Caco-2 (cell line): ENCODE measurements at regions not wholly inside any gene's neighbourhood (a gene's known extent, or its start where the extent isn't known, plus 50 kb on each side); places are given as distances from the start of the nearest gene placed in this dataset.

Experiments used
- BruUV-seq: library from RNA; stranded (reverse); fragments of 400-500 nt; replicated peaks from 2 replicates; lab custom pipeline; 2021; lab: Mats Ljungman, UMichigan
- CTCF ChIA-PET: fragments of 300-600 bp; sonication (Branson Sonifier 250); formaldehyde crosslinking; loops from one replicate; lab custom pipeline; 2022; ENCODE audit warnings: antibody characterized with exemption; lab: Charles Lee
- POLR2A ChIA-PET: fragments of 300-600 bp; sonication (Branson Sonifier 250); formaldehyde crosslinking; loops from one replicate; lab custom pipeline; 2022; ENCODE audit warnings: antibody characterized with exemption; lab: Charles Lee
- DNase-seq, 2 experiments: peaks; one replicate each; pipeline versions ENCODE4 v3.0.0 to v3.0.0-alpha.2; 2020 to 2022
- H3K27me3 ChIP-seq: replicated peaks from 2 replicates; pipeline ENCODE4 v1.6.0; 2011; ENCODE audit warnings: low read length; ENCODE audit not compliant: control insufficient read depth, insufficient read depth
- H3K36me3 ChIP-seq: 2 replicates; pipeline ENCODE4 v1.5.1; 2011; ENCODE audit warnings: low read length; ENCODE audit not compliant: control insufficient read depth, insufficient read depth
- H3K4me1 ChIP-seq: fragments of 250-450 bp; sonication (Bioruptor Pico); 2 replicates; pipeline ENCODE4 v1.5.1; 2020; ENCODE audit warnings: mild to moderate bottlenecking
- H3K4me3 ChIP-seq: 2 replicates; pipeline ENCODE4 v1.5.1; 2011; ENCODE audit warnings: low read depth, mild to moderate bottlenecking, control low read depth, low read length
- H3K9me3 ChIP-seq: fragments of 250-450 bp; sonication (Bioruptor Pico); 2 replicates; pipeline ENCODE4 v1.5.1; 2020; ENCODE audit warnings: mild to moderate bottlenecking, moderate library complexity
- H3K27ac Mint-ChIP-seq: one replicate; pipeline ENCODE4 v1.8.0; 2022; ENCODE audit warnings: mixed read lengths; ENCODE audit not compliant: unreplicated experiment
- H3K27me3 Mint-ChIP-seq: one replicate; pipeline ENCODE4 v1.8.0; 2022; ENCODE audit warnings: mixed read lengths; ENCODE audit not compliant: insufficient read depth, unreplicated experiment
- H3K36me3 Mint-ChIP-seq: one replicate; pipeline ENCODE4 v1.8.0; 2022; ENCODE audit warnings: mild to moderate bottlenecking, mixed read lengths; ENCODE audit not compliant: insufficient read depth, unreplicated experiment
- H3K4me1 Mint-ChIP-seq: one replicate; pipeline ENCODE4 v1.8.0; 2022; ENCODE audit warnings: low read depth, mixed read lengths; ENCODE audit not compliant: unreplicated experiment
- H3K4me3 Mint-ChIP-seq: one replicate; pipeline ENCODE4 v1.8.0; 2022; ENCODE audit warnings: mild to moderate bottlenecking, moderate library complexity, mixed read lengths; ENCODE audit not compliant: unreplicated experiment
- H3K9me3 Mint-ChIP-seq: one replicate; pipeline ENCODE4 v1.8.0; 2022; ENCODE audit warnings: mixed read lengths; ENCODE audit not compliant: unreplicated experiment
- CTCF ChIP-seq, 2 experiments: fragments of 200-600 bp in 1 of 2; IDR thresholded peaks; 1 replicate in 1 of 2; 2 replicates in 1 of 2; pipeline versions ENCODE4 v1.5.1 to v1.8.0; 2011 to 2022; ENCODE audit warnings: antibody characterized with exemption in 1 of 2, control low read depth in 1 of 2, inconsistent platforms in 1 of 2, low read depth in 1 of 2, low read length in 1 of 2, mild to moderate bottlenecking in 1 of 2, moderate library complexity in 1 of 2; ENCODE audit not compliant: insufficient read depth in 1 of 2, severe bottlenecking in 1 of 2, unreplicated experiment in 1 of 2
- intact Hi-C: fragments of 100-400 bp; cut with micrococcal nuclease; formaldehyde crosslinking; loops from one replicate; pipeline ENCODE4 v1.10.0; 2022; ENCODE audit not compliant: unreplicated experiment

GRCh38 chrX:52585892-52586291 lies 68.8 kb downstream of the SSX7 start:
- Histone ChIP-seq H3K9me3 (no peaks in the 10 kb centered on the region), H3K27me3 (no peaks in the 10 kb centered on the region), H3K4me1 (no peaks in the 10 kb centered on the region), H3K4me3 (no peak overlapping the region), H3K36me3 (no peaks in the 10 kb centered on the region)
- H3K4me3 Mint-ChIP-seq: no peak overlapping the region
- no TSS peak for BruUV-seq
- H3K36me3 Mint-ChIP-seq: no peaks in the 10 kb centered on the region
- H3K27me3 Mint-ChIP-seq: peaks cover 5% of the 10 kb centered on the region
- no peaks in the 10 kb centered on the region for H3K4me1 Mint-ChIP-seq
- ChIA-PET CTCF (no interaction called here), POLR2A (no interaction called here)
- H3K9me3 Mint-ChIP-seq: no peaks in the 10 kb centered on the region
- DNase-seq: no peak
- H3K27ac Mint-ChIP-seq: no peak overlapping the region
- intact Hi-C loops: no loop called here
- TF ChIP-seq CTCF (IDR thresholded peaks at IDR 0.05; ENCODE audit: insufficient read depth in 1 of 2, low read depth in 1 of 2, low read length in 1 of 2, severe bottlenecking in 1 of 2, unreplicated experiment in 1 of 2): no peak

- H3K4me3 Mint-ChIP-seq: no peak overlapping the region
- POLR2A ChIA-PET: no interaction called here
- H3K9me3 Mint-ChIP-seq: no peaks in the 10 kb centered on the region
- TF ChIP-seq CTCF (IDR thresholded peaks at IDR 0.05; ENCODE audit: insufficient read depth in 1 of 2, low read depth in 1 of 2, low read length in 1 of 2, severe bottlenecking in 1 of 2, unreplicated experiment in 1 of 2): no peak
- Histone ChIP-seq H3K27me3 (no peaks in the 10 kb centered on the region), H3K9me3 (no peaks in the 10 kb centered on the region), H3K4me1 (no peaks in the 10 kb centered on the region), H3K36me3 (no peaks in the 10 kb centered on the region), H3K4me3 (no peak overlapping the region)
- no TSS peak for BruUV-seq
- H3K27ac Mint-ChIP-seq: peak overlapping the region; percentile 37
- intact Hi-C loops: no loop called here
- no peak for DNase-seq
- peaks cover 9% of the 10 kb centered on the region for H3K4me1 Mint-ChIP-seq
- CTCF ChIA-PET: no interaction called here
- H3K27me3 Mint-ChIP-seq: peaks cover 2% of the 10 kb centered on the region
- no peaks in the 10 kb centered on the region for H3K36me3 Mint-ChIP-seq
These were observed 60.8 kb upstream of the XAGE1B start for GRCh38 chrX:52577464-52578173.

GRCh38 chrX:52576946-52577345 lies 60.1 kb upstream of the XAGE1B start:
- Mint-ChIP-seq H3K27ac (no peak overlapping the region), H3K36me3 (no peaks in the 10 kb centered on the region), H3K4me3 (no peak overlapping the region), H3K27me3 (peaks cover 2% of the 10 kb centered on the region), H3K4me1 (peaks cover 9% of the 10 kb centered on the region), H3K9me3 (no peaks in the 10 kb centered on the region)
- H3K27me3 ChIP-seq: no peaks in the 10 kb centered on the region
- no TSS peak for BruUV-seq
- POLR2A ChIA-PET: no interaction called here
- DNase-seq: peak; percentile 8 to 31
- H3K36me3 ChIP-seq: no peaks in the 10 kb centered on the region
- intact Hi-C loops: no loop called here
- CTCF ChIA-PET: no interaction called here
- H3K4me1 ChIP-seq: no peaks in the 10 kb centered on the region
- H3K9me3 ChIP-seq: no peaks in the 10 kb centered on the region
- H3K4me3 ChIP-seq: no peak overlapping the region
- no peak for TF ChIP-seq CTCF (IDR thresholded peaks at IDR 0.05; ENCODE audit: insufficient read depth in 1 of 2, low read depth in 1 of 2, low read length in 1 of 2, severe bottlenecking in 1 of 2, unreplicated experiment in 1 of 2)
